BJ (cell line): ENCODE measurements at regions not wholly inside any gene's neighbourhood (a gene's known extent, or its start where the extent isn't known, plus 50 kb on each side); places are given as distances from the start of the nearest gene placed in this dataset.

Source experiments
- CTCF ChIA-PET: fragments of 350-600 bp; formaldehyde crosslinking; extraction: SDS; loops from one replicate; lab custom pipeline; 2021; ENCODE audit warnings: antibody characterized with exemption, inconsistent platforms; lab: Yijun Ruan, JAX
- POLR2A ChIA-PET: fragments of 300-600 bp; sonication (Branson Sonifier 250); formaldehyde crosslinking; extraction: SDS; loops from one replicate; lab custom pipeline; 2021; ENCODE audit warnings: antibody characterized with exemption; lab: Charles Lee
- DNase-seq: peaks from one replicate; pipeline ENCODE4 v3.0.0-alpha.2; 2011; ENCODE audit warnings: low read depth
- H3K27me3 ChIP-seq: 2 replicates; pipeline ENCODE4 v1.6.0; 2011; ENCODE audit warnings: low read length; ENCODE audit not compliant: control insufficient read depth, insufficient read depth
- H3K36me3 ChIP-seq: 2 replicates; pipeline ENCODE4 v1.5.1; 2011; ENCODE audit warnings: low read length; ENCODE audit not compliant: control insufficient read depth, insufficient read depth
- H3K4me3 ChIP-seq: 2 replicates; pipeline ENCODE4 v1.5.1; 2011; ENCODE audit warnings: low read depth, mild to moderate bottlenecking, control low read depth, low read length
- CTCF ChIP-seq: IDR thresholded peaks from 2 replicates; pipeline ENCODE4 v1.5.1; 2011; ENCODE audit warnings: low read depth, mild to moderate bottlenecking, control low read depth, inconsistent platforms, low read length, moderate library complexity; ENCODE audit not compliant: insufficient read depth

- H3K36me3 ChIP-seq = no peaks in the 10 kb centered on the region
- no peak for TF ChIP-seq CTCF
- POLR2A ChIA-PET = no interaction called here
- H3K27me3 ChIP-seq = no peaks in the 10 kb centered on the region
- H3K4me3 ChIP-seq = no peak overlapping the region
- CTCF ChIA-PET = interaction anchor here (0.7 to 0.9 kb wide), 2 partner anchors 57 to 444 kb away, joined by 3 read pairs; no protein-coding TSS in a partner anchor
- DNase-seq = no peak
These were observed 211.3 kb upstream of the BMPER start for GRCh38 chr7:33694006-33694405.

- TF ChIP-seq CTCF = no peak
- H3K27me3 ChIP-seq = no peaks in the 10 kb centered on the region
- POLR2A ChIA-PET = no interaction called here
- no peak for DNase-seq
- no peak overlapping the region for H3K4me3 ChIP-seq
- CTCF ChIA-PET = interaction anchor here (1.5 kb wide), 2 partner anchors 11 kb away, joined by 3 to 6 read pairs; no protein-coding TSS in a partner anchor
- no peaks in the 10 kb centered on the region for H3K36me3 ChIP-seq
These were observed 207.7 kb upstream of the BMPER start for GRCh38 chr7:33697616-33698015.

GRCh38 chr7:33698041-33698440, 207.3 kb upstream of the BMPER start:
- TF ChIP-seq CTCF = no peak
- POLR2A ChIA-PET = no interaction called here
- CTCF ChIA-PET = interaction anchor here (1.5 kb wide), 2 partner anchors 10 to 11 kb away, joined by 3 to 6 read pairs; no protein-coding TSS in a partner anchor
- H3K27me3 ChIP-seq = no peaks in the 10 kb centered on the region
- no peak overlapping the region for H3K4me3 ChIP-seq
- no peaks in the 10 kb centered on the region for H3K36me3 ChIP-seq
- DNase-seq = no peak

- no peak for DNase-seq
- H3K36me3 ChIP-seq = no peaks in the 10 kb centered on the region
- POLR2A ChIA-PET = no interaction called here
- no peak overlapping the region for H3K4me3 ChIP-seq
- TF ChIP-seq CTCF = no peak
- CTCF ChIA-PET = no interaction called here
- H3K27me3 ChIP-seq = no peaks in the 10 kb centered on the region
These were observed 206.6 kb upstream of the BMPER start for GRCh38 chr7:33698692-33699128.

- TF ChIP-seq CTCF = no peak
- ChIA-PET POLR2A (no interaction called here), CTCF (interaction anchor here (0.7 to 1.2 kb wide), 2 partner anchors 10 to 13 kb away, joined by 3 read pairs; no protein-coding TSS in a partner anchor)
- no peak for DNase-seq
- Histone ChIP-seq H3K4me3 (no peak overlapping the region), H3K27me3 (no peaks in the 10 kb centered on the region), H3K36me3 (no peaks in the 10 kb centered on the region)
These were observed 205.1 kb upstream of the BMPER start for GRCh38 chr7:33700001-33700899.
